ENCODE measurements at regions not wholly inside any gene's neighbourhood (a gene's known extent, or its start where the extent isn't known, plus 50 kb on each side); places are given as distances from the start of the nearest gene placed in this dataset.
"Not testable (repeated sequence)": the region's sequence is repeated elsewhere in the genome, so short reads cannot be mapped to it uniquely, and the experiment has no call there.

- intact Hi-C loops (cut with DNase I; ENCODE audit: low total_unique reads) = no loop called here
- 85 to 96% methylated on average over 1 of the region's 1 CpG for WGBS, 2 donors
- Histone ChIP-seq H3K9me3 (no peaks in the 10 kb centered on the region), H3K36me3 (ENCODE audit: low read depth, missing control alignments) (no peaks in the 10 kb centered on the region), H3K4me3 (no peak overlapping the region), H3K27ac (no peak overlapping the region), H3K27me3 (no peaks in the 10 kb centered on the region), H3K4me1 (no peaks in the 10 kb centered on the region)
- DNase-seq = no peak
- no peak for TF ChIP-seq CTCF (IDR thresholded peaks at IDR 0.05)
- no peak for TF ChIP-seq POLR2A (IDR thresholded peaks at IDR 0.05)
Measured at GRCh38 chr3:139151530-139151929, 106.8 kb upstream of the PRR23C start.

GRCh38 chr3:139153434-139153833, 108.7 kb upstream of the PRR23C start:
- H3K27me3 ChIP-seq; intact Hi-C loops (cut with DNase I; ENCODE audit: low total_unique reads); H3K36me3 ChIP-seq (ENCODE audit: low read depth, missing control alignments); H3K27ac ChIP-seq; H3K4me3 ChIP-seq; H3K4me1 ChIP-seq; H3K9me3 ChIP-seq; DNase-seq: not testable (repeated sequence)

GRCh38 chr3:139157161-139157932, 112.7 kb upstream of the PRR23C start:
- Histone ChIP-seq H3K9me3 (no peaks in the 10 kb centered on the region), H3K4me1 (no peaks in the 10 kb centered on the region), H3K27ac (no peak overlapping the region), H3K27me3 (no peaks in the 10 kb centered on the region), H3K36me3 (ENCODE audit: low read depth, missing control alignments) (no peaks in the 10 kb centered on the region), H3K4me3 (no peak overlapping the region)
- TF ChIP-seq CTCF (IDR thresholded peaks at IDR 0.05) = no peak
- TF ChIP-seq POLR2A (IDR thresholded peaks at IDR 0.05) = no peak
- WGBS, 2 donors = 82 to 83% methylated on average over 10 of the region's 10 CpGs
- intact Hi-C loops (cut with DNase I; ENCODE audit: low total_unique reads) = no loop called here
- no peak for DNase-seq

- Histone ChIP-seq H3K9me3 (no peaks in the 10 kb centered on the region), H3K4me1 (no peaks in the 10 kb centered on the region), H3K36me3 (ENCODE audit: low read depth, missing control alignments) (no peaks in the 10 kb centered on the region), H3K27ac (no peak overlapping the region), H3K4me3 (no peak overlapping the region), H3K27me3 (no peaks in the 10 kb centered on the region)
- no peak for DNase-seq
- no peak for TF ChIP-seq CTCF (IDR thresholded peaks at IDR 0.05)
- TF ChIP-seq POLR2A (IDR thresholded peaks at IDR 0.05) = no peak
- WGBS, 2 donors = 57 to 82% methylated on average over 3 of the region's 3 CpGs
- intact Hi-C loops (cut with DNase I; ENCODE audit: low total_unique reads) = no loop called here
Measured at GRCh38 chr3:139159356-139159755, 114.7 kb upstream of the PRR23C start.

GRCh38 chr3:139173372-139174108, 128.8 kb upstream of the PRR23C start:
- H3K4me3 ChIP-seq = no peak overlapping the region
- WGBS, 2 donors = 38 to 47% methylated on average over 9 of the region's 9 CpGs
- no peaks in the 10 kb centered on the region for H3K27me3 ChIP-seq
- DNase-seq = no peak
- no peaks in the 10 kb centered on the region for H3K4me1 ChIP-seq
- H3K27ac ChIP-seq = no peak overlapping the region
- no peaks in the 10 kb centered on the region for H3K36me3 ChIP-seq (ENCODE audit: low read depth, missing control alignments)
- intact Hi-C loops (cut with DNase I; ENCODE audit: low total_unique reads) = no loop called here
- TF ChIP-seq CTCF (IDR thresholded peaks at IDR 0.05) = no peak
- TF ChIP-seq POLR2A (IDR thresholded peaks at IDR 0.05) = no peak
- H3K9me3 ChIP-seq = no peaks in the 10 kb centered on the region
